ENCODE measurements at regions not wholly inside any gene's neighbourhood (a gene's known extent, or its start where the extent isn't known, plus 50 kb on each side); places are given as distances from the start of the nearest gene placed in this dataset.
A peak's percentile ranks its signal among the peaks of the same experiment; 100 is the strongest.
"Not testable (repeated sequence)": the region's sequence is repeated elsewhere in the genome, so short reads cannot be mapped to it uniquely, and the experiment has no call there.

- Histone ChIP-seq H3K27ac (peak overlapping the region in 11 of 21 experiments; percentile 8 to 51 (median 34)), H3K4me3 (no peak overlapping the region)
Measured at GRCh38 chr14:50012644-50013043, 103.7 kb downstream of the VCPKMT start.

GRCh38 chr14:50013198-50013918 is 103.0 kb downstream of the VCPKMT start:
- Histone ChIP-seq H3K4me3 (no peak overlapping the region), H3K27ac (peak overlapping the region in 11 of 21 experiments; percentile 8 to 56 (median 34))

- peak overlapping the region in 5 of 21 experiments; percentile 10 to 56 (median 40) for H3K27ac ChIP-seq
- no peak overlapping the region for H3K4me3 ChIP-seq
Measured at GRCh38 chr14:50013934-50014333, 102.4 kb downstream of the VCPKMT start.

GRCh38 chr14:50014809-50015430 is 101.5 kb downstream of the VCPKMT start:
- H3K4me3 ChIP-seq: no peak overlapping the region
- H3K27ac ChIP-seq: no peak overlapping the region

- Histone ChIP-seq H3K27ac (no peak overlapping the region), H3K4me3 (no peak overlapping the region)
Measured at GRCh38 chr14:50015716-50016115, 100.7 kb downstream of the VCPKMT start.

GRCh38 chr14:50018201-50018932 is 98.0 kb downstream of the VCPKMT start:
- H3K27ac ChIP-seq: peak overlapping the region in 6 of 21 experiments; percentile 1 to 54 (median 34)
- no peak overlapping the region for H3K4me3 ChIP-seq

- Histone ChIP-seq H3K27ac (peak overlapping the region in 5 of 21 experiments; percentile 1 to 54 (median 34)), H3K4me3 (no peak overlapping the region)
Measured at GRCh38 chr14:50018933-50019210, 97.5 kb downstream of the VCPKMT start.

GRCh38 chr14:50020184-50020583 is 96.2 kb downstream of the VCPKMT start:
- peak overlapping the region in 2 of 21 experiments; percentile 5 to 41 for H3K27ac ChIP-seq
- H3K4me3 ChIP-seq: no peak overlapping the region

- H3K27ac ChIP-seq: peak overlapping the region in 2 of 21 experiments; percentile 7 to 27
Measured at GRCh38 chr14:50020799-50021198, 95.6 kb downstream of the VCPKMT start.

GRCh38 chr14:50021261-50022031 is 94.9 kb downstream of the VCPKMT start:
- Histone ChIP-seq H3K27ac (peak overlapping the region in 3 of 21 experiments; percentile 7 to 27 (median 27)), H3K4me3 (no peak overlapping the region)

More at GRCh38 chr14:50020799-50021198, 95.6 kb downstream of the VCPKMT start:
- H3K4me3 ChIP-seq: no peak overlapping the region

GRCh38 chr14:50022661-50023060 is 93.7 kb downstream of the VCPKMT start:
- Histone ChIP-seq H3K27ac (no peak overlapping the region), H3K4me3 (no peak overlapping the region)

GRCh38 chr14:50023671-50024490 is 92.5 kb downstream of the VCPKMT start:
- H3K4me3 ChIP-seq: no peak overlapping the region
- peak overlapping the region in 17 of 21 experiments; percentile 22 to 81 (median 60) for H3K27ac ChIP-seq

- H3K4me3 ChIP-seq: no peak overlapping the region
- peak overlapping the region in 1 of 21 experiments; percentile 22 for H3K27ac ChIP-seq
Measured at GRCh38 chr14:50025073-50025472, 91.3 kb downstream of the VCPKMT start.

GRCh38 chr14:50025776-50026175 is 90.6 kb downstream of the VCPKMT start:
- Histone ChIP-seq H3K4me3 (no peak overlapping the region), H3K27ac (no peak overlapping the region)

- no peak overlapping the region for H3K4me3 ChIP-seq
- H3K27ac ChIP-seq: no peak overlapping the region
Measured at GRCh38 chr14:50026396-50026795, 90.0 kb downstream of the VCPKMT start.

- Histone ChIP-seq H3K27ac (peak overlapping the region in 1 of 21 experiments; percentile 62), H3K4me3 (no peak overlapping the region)
Measured at GRCh38 chr14:50027816-50028215, 88.6 kb downstream of the VCPKMT start.

GRCh38 chr14:50028458-50028857 is 87.9 kb downstream of the VCPKMT start:
- Histone ChIP-seq H3K4me3 (no peak overlapping the region), H3K27ac (no peak overlapping the region)

- H3K27ac ChIP-seq: no peak overlapping the region
- H3K4me3 ChIP-seq: no peak overlapping the region
Measured at GRCh38 chr14:50030036-50030435, 86.3 kb downstream of the VCPKMT start.

GRCh38 chr14:50030911-50031310 is 85.5 kb downstream of the VCPKMT start:
- H3K4me3 ChIP-seq: not testable (repeated sequence)
- peak overlapping the region in 1 of 21 experiments; percentile 28 for H3K27ac ChIP-seq

Measured in skin epidermis (tissue), 12 donors.